Loucy (cell line): ENCODE measurements at regions not wholly inside any gene's neighbourhood (a gene's known extent, or its start where the extent isn't known, plus 50 kb on each side); places are given as distances from the start of the nearest gene placed in this dataset.

Experiments
- EZH2phosphoT487 ChIP-seq: fragments of 200-600 bp; IDR thresholded peaks from 2 replicates; pipeline ENCODE4 v1.6.1; 2018; ENCODE audit warnings: antibody characterized with exemption, mild to moderate bottlenecking, moderate library complexity, borderline replicate concordance
- TF ChIP-seq, protein P1 (sequence below): fragments of 200-600 bp; sonication (generic); conservative IDR thresholded peaks from 2 replicates; pipeline ENCODE4 v1.5.1; 2014; ENCODE audit warnings: mild to moderate bottlenecking, antibody characterized with exemption, low read length

DNA sequence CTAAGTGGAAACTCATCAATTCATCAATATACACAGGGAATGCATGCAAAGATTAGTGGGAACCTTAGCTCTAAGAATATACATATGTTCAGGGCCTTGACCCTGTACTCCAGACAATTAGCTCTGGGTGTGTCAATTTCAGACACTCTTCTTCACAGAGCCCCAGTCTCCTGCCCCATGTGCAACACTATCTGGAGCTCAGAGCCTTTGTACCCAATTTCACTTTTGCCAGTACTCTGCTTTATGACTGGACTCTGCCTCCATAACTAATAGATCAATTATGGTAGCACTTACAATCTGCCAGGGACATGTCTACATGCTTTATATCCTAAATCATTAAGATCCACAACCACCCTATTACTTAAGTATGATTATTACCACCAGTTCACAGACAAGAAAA lies 152.5 kb upstream of the PLEKHG7 start:
- no peak for TF ChIP-seq EZH2phosphoT487
- TF ChIP-seq, protein P1, sequence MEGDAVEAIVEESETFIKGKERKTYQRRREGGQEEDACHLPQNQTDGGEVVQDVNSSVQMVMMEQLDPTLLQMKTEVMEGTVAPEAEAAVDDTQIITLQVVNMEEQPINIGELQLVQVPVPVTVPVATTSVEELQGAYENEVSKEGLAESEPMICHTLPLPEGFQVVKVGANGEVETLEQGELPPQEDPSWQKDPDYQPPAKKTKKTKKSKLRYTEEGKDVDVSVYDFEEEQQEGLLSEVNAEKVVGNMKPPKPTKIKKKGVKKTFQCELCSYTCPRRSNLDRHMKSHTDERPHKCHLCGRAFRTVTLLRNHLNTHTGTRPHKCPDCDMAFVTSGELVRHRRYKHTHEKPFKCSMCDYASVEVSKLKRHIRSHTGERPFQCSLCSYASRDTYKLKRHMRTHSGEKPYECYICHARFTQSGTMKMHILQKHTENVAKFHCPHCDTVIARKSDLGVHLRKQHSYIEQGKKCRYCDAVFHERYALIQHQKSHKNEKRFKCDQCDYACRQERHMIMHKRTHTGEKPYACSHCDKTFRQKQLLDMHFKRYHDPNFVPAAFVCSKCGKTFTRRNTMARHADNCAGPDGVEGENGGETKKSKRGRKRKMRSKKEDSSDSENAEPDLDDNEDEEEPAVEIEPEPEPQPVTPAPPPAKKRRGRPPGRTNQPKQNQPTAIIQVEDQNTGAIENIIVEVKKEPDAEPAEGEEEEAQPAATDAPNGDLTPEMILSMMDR, result no peak
